ENCODE measurements at regions not wholly inside any gene's neighbourhood (a gene's known extent, or its start where the extent isn't known, plus 50 kb on each side); places are given as distances from the start of the nearest gene placed in this dataset.

- Histone ChIP-seq H2AFZ (ENCODE audit: low read depth) (no peak overlapping the region), H3K27ac (no peak overlapping the region)
- no peak for TF ChIP-seq CTCF (conservative IDR thresholded peaks at IDR 0.05; ENCODE audit: low read depth, low read length)
Measured at GRCh38 chr5:71771191-71771590, 52.1 kb downstream of the CARTPT start.

GRCh38 chr5:71778678-71779276 lies 59.7 kb downstream of the CARTPT start:
- Histone ChIP-seq H3K27me3 (ENCODE audit: insufficient read depth, low read depth) (no peaks in the 10 kb centered on the region), H3K9ac (no peak overlapping the region), H3K36me3 (ENCODE audit: insufficient read depth) (no peaks in the 10 kb centered on the region), H3K4me2 (no peak overlapping the region), H3K4me3 (IDR thresholded peaks at IDR 0.05; ENCODE audit: insufficient read depth, low read depth, low read length) (no peak overlapping the region), H3K27ac (no peak overlapping the region), H4K20me1 (ENCODE audit: insufficient read depth) (no peaks in the 10 kb centered on the region), H2AFZ (ENCODE audit: low read depth) (no peak overlapping the region), H3K4me1 (ENCODE audit: low read depth, poor library complexity, severe bottlenecking) (no peaks in the 10 kb centered on the region), H3K79me2 (ENCODE audit: insufficient read depth, low read depth) (no peaks in the 10 kb centered on the region)
- peak; percentile 63 for TF ChIP-seq CTCF (conservative IDR thresholded peaks at IDR 0.05; ENCODE audit: low read depth, low read length)

More at GRCh38 chr5:71771191-71771590, 52.1 kb downstream of the CARTPT start:
- Histone ChIP-seq H3K79me2 (ENCODE audit: insufficient read depth, low read depth) (no peaks in the 10 kb centered on the region), H3K27me3 (ENCODE audit: insufficient read depth, low read depth) (no peaks in the 10 kb centered on the region), H3K4me2 (no peak overlapping the region), H3K4me1 (ENCODE audit: low read depth, poor library complexity, severe bottlenecking) (no peaks in the 10 kb centered on the region), H4K20me1 (ENCODE audit: insufficient read depth) (no peaks in the 10 kb centered on the region), H3K9ac (no peak overlapping the region), H3K36me3 (ENCODE audit: insufficient read depth) (no peaks in the 10 kb centered on the region), H3K4me3 (IDR thresholded peaks at IDR 0.05; ENCODE audit: insufficient read depth, low read depth, low read length) (no peak overlapping the region)

- H4K20me1 ChIP-seq (ENCODE audit: insufficient read depth): no peaks in the 10 kb centered on the region
- H3K4me2 ChIP-seq: no peak overlapping the region
Measured at GRCh38 chr5:71780597-71780996, 61.5 kb downstream of the CARTPT start.

GRCh38 chr5:71782393-71782770 lies 63.3 kb downstream of the CARTPT start:
- Histone ChIP-seq H3K36me3 (ENCODE audit: insufficient read depth) (no peaks in the 10 kb centered on the region), H3K27ac (no peak overlapping the region), H3K4me2 (no peak overlapping the region), H4K20me1 (ENCODE audit: insufficient read depth) (no peaks in the 10 kb centered on the region), H2AFZ (ENCODE audit: low read depth) (no peak overlapping the region), H3K9ac (no peak overlapping the region), H3K79me2 (ENCODE audit: insufficient read depth, low read depth) (no peaks in the 10 kb centered on the region), H3K4me3 (IDR thresholded peaks at IDR 0.05; ENCODE audit: insufficient read depth, low read depth, low read length) (no peak overlapping the region), H3K27me3 (ENCODE audit: insufficient read depth, low read depth) (no peaks in the 10 kb centered on the region), H3K4me1 (ENCODE audit: low read depth, poor library complexity, severe bottlenecking) (no peaks in the 10 kb centered on the region)
- no peak for TF ChIP-seq CTCF (conservative IDR thresholded peaks at IDR 0.05; ENCODE audit: low read depth, low read length)

More at GRCh38 chr5:71780597-71780996, 61.5 kb downstream of the CARTPT start:
- Histone ChIP-seq H3K27me3 (ENCODE audit: insufficient read depth, low read depth) (no peaks in the 10 kb centered on the region), H3K4me1 (ENCODE audit: low read depth, poor library complexity, severe bottlenecking) (no peaks in the 10 kb centered on the region), H3K27ac (no peak overlapping the region), H3K79me2 (ENCODE audit: insufficient read depth, low read depth) (no peaks in the 10 kb centered on the region), H3K4me3 (IDR thresholded peaks at IDR 0.05; ENCODE audit: insufficient read depth, low read depth, low read length) (no peak overlapping the region), H2AFZ (ENCODE audit: low read depth) (no peak overlapping the region), H3K36me3 (ENCODE audit: insufficient read depth) (no peaks in the 10 kb centered on the region), H3K9ac (no peak overlapping the region)
- TF ChIP-seq CTCF (conservative IDR thresholded peaks at IDR 0.05; ENCODE audit: low read depth, low read length): no peak

All from KMS-11 (cell line).